Testis (tissue), 2 donors: ENCODE measurements at regions not wholly inside any gene's neighbourhood (a gene's known extent, or its start where the extent isn't known, plus 50 kb on each side); places are given as distances from the start of the nearest gene placed in this dataset.

Experiments used
- DNase-seq: peaks from one replicate; pipeline ENCODE4 v3.0.0-alpha.2; 2019
- H3K27ac ChIP-seq, 2 donors: fragments of 200-600 bp; sonication (generic); one replicate each; pipeline ENCODE4 v1.5.1; 2019
- H3K27me3 ChIP-seq: fragments of 200-600 bp; sonication (generic); one replicate; pipeline ENCODE4 v1.5.1; 2019
- H3K36me3 ChIP-seq: fragments of 200-600 bp; sonication (generic); one replicate; pipeline ENCODE4 v1.5.1; 2017; ENCODE audit warnings: low read depth; ENCODE audit errors: missing control alignments
- H3K4me1 ChIP-seq: fragments of 200-600 bp; sonication (generic); one replicate; pipeline ENCODE4 v1.5.1; 2019
- H3K4me3 ChIP-seq, 2 donors: fragments of 200-600 bp; sonication (generic); one replicate each; pipeline ENCODE4 v1.5.1; 2017 to 2019
- H3K9me3 ChIP-seq: fragments of 200-600 bp; sonication (generic); one replicate; pipeline ENCODE4 v1.5.1; 2017
- CTCF ChIP-seq, 3 experiments: fragments of 450-650 bp in 2 of 3; fragments of 200-600 bp in 1 of 3; sonication (generic) in 1 of 3; IDR thresholded peaks; one replicate each; pipeline ENCODE4 v1.5.1; 2016 to 2019; ENCODE audit warnings: antibody characterized with exemption in 3 of 3, mild to moderate bottlenecking in 2 of 3, moderate library complexity in 1 of 3
- POLR2A ChIP-seq: fragments of 450-650 bp; IDR thresholded peaks from one replicate; pipeline ENCODE4 v1.6.1; 2017; ENCODE audit warnings: antibody characterized with exemption, mild to moderate bottlenecking, moderate library complexity
- WGBS, 2 donors: methylation state at CpG; one replicate each; pipeline ENCODE4 v1.1.5; 2018; 5-methylcytosine and 5-hydroxymethylcytosine counted together
- intact Hi-C: fragments of 100-400 bp; cut with DNase I; formaldehyde crosslinking; loops from one replicate; pipeline ENCODE4 v1.15.1; 2023; ENCODE audit warnings: low total_unique reads

GRCh38 chr5:93022211-93022610 lies 558.8 kb downstream of the NR2F1-AS1 start:
- Histone ChIP-seq H3K4me3 (no peak overlapping the region), H3K36me3 (no peaks in the 10 kb centered on the region), H3K27ac (no peak overlapping the region), H3K4me1 (no peaks in the 10 kb centered on the region), H3K27me3 (no peaks in the 10 kb centered on the region), H3K9me3 (no peaks in the 10 kb centered on the region)
- intact Hi-C loops: no loop called here
- WGBS, 2 donors: 74 to 85% methylated on average over 3 of the region's 3 CpGs
- TF ChIP-seq POLR2A (no peak), CTCF (IDR thresholded peaks at IDR 0.05) (no peak)
- no peak for DNase-seq

GRCh38 chr5:93019896-93020295 lies 561.1 kb downstream of the NR2F1-AS1 start:
- no peaks in the 10 kb centered on the region for H3K27me3 ChIP-seq
- no peaks in the 10 kb centered on the region for H3K4me1 ChIP-seq
- TF ChIP-seq POLR2A: no peak
- no peak for TF ChIP-seq CTCF (IDR thresholded peaks at IDR 0.05)
- 87 to 93% methylated on average over 2 of the region's 2 CpGs for WGBS, 2 donors
- intact Hi-C loops: no loop called here
- no peak for DNase-seq
- H3K4me3 ChIP-seq: no peak overlapping the region
- H3K36me3 ChIP-seq: no peaks in the 10 kb centered on the region
- H3K9me3 ChIP-seq: no peaks in the 10 kb centered on the region
- no peak overlapping the region for H3K27ac ChIP-seq

- H3K27ac ChIP-seq: no peak overlapping the region
- H3K9me3 ChIP-seq: no peaks in the 10 kb centered on the region
- H3K4me1 ChIP-seq: no peaks in the 10 kb centered on the region
- intact Hi-C loops: no loop called here
- no peaks in the 10 kb centered on the region for H3K27me3 ChIP-seq
- no peak for DNase-seq
- H3K36me3 ChIP-seq: no peaks in the 10 kb centered on the region
- no peak overlapping the region for H3K4me3 ChIP-seq
- TF ChIP-seq POLR2A (no peak), CTCF (IDR thresholded peaks at IDR 0.05) (no peak)
Observed at GRCh38 chr5:93018461-93018860, 562.6 kb downstream of the NR2F1-AS1 start.

- no peaks in the 10 kb centered on the region for H3K36me3 ChIP-seq
- intact Hi-C loops: no loop called here
- H3K9me3 ChIP-seq: no peaks in the 10 kb centered on the region
- DNase-seq: no peak
- H3K27me3 ChIP-seq: no peaks in the 10 kb centered on the region
- no peak overlapping the region for H3K27ac ChIP-seq
- H3K4me3 ChIP-seq: no peak overlapping the region
- TF ChIP-seq POLR2A (no peak), CTCF (IDR thresholded peaks at IDR 0.05) (no peak)
- H3K4me1 ChIP-seq: no peaks in the 10 kb centered on the region
- 87 to 89% methylated on average over 2 of the region's 2 CpGs for WGBS, 2 donors
Observed at GRCh38 chr5:93017849-93018248, 563.2 kb downstream of the NR2F1-AS1 start.

- Histone ChIP-seq H3K27ac (no peak overlapping the region), H3K9me3 (no peaks in the 10 kb centered on the region), H3K27me3 (no peaks in the 10 kb centered on the region), H3K4me1 (no peaks in the 10 kb centered on the region), H3K36me3 (no peaks in the 10 kb centered on the region), H3K4me3 (no peak overlapping the region)
- intact Hi-C loops: no loop called here
- no peak for DNase-seq
- 88 to 90% methylated on average over 1 of the region's 1 CpG for WGBS, 2 donors
- TF ChIP-seq POLR2A (no peak), CTCF (IDR thresholded peaks at IDR 0.05) (no peak)
Observed at GRCh38 chr5:93017376-93017775, 563.6 kb downstream of the NR2F1-AS1 start.
